Caco-2 (cell line): ENCODE measurements at regions not wholly inside any gene's neighbourhood (a gene's known extent, or its start where the extent isn't known, plus 50 kb on each side); places are given as distances from the start of the nearest gene placed in this dataset.

Experiments
- BruUV-seq: library from RNA; stranded (reverse); fragments of 400-500 nt; replicated peaks from 2 replicates; lab custom pipeline; 2021; lab: Mats Ljungman, UMichigan
- CTCF ChIA-PET: fragments of 300-600 bp; sonication (Branson Sonifier 250); formaldehyde crosslinking; loops from one replicate; lab custom pipeline; 2022; ENCODE audit warnings: antibody characterized with exemption; lab: Charles Lee
- POLR2A ChIA-PET: fragments of 300-600 bp; sonication (Branson Sonifier 250); formaldehyde crosslinking; loops from one replicate; lab custom pipeline; 2022; ENCODE audit warnings: antibody characterized with exemption; lab: Charles Lee
- DNase-seq, 2 experiments: peaks; one replicate each; pipeline versions ENCODE4 v3.0.0 to v3.0.0-alpha.2; 2020 to 2022
- H3K27me3 ChIP-seq: replicated peaks from 2 replicates; pipeline ENCODE4 v1.6.0; 2011; ENCODE audit warnings: low read length; ENCODE audit not compliant: control insufficient read depth, insufficient read depth
- H3K36me3 ChIP-seq: 2 replicates; pipeline ENCODE4 v1.5.1; 2011; ENCODE audit warnings: low read length; ENCODE audit not compliant: control insufficient read depth, insufficient read depth
- H3K4me1 ChIP-seq: fragments of 250-450 bp; sonication (Bioruptor Pico); 2 replicates; pipeline ENCODE4 v1.5.1; 2020; ENCODE audit warnings: mild to moderate bottlenecking
- H3K4me3 ChIP-seq: 2 replicates; pipeline ENCODE4 v1.5.1; 2011; ENCODE audit warnings: low read depth, mild to moderate bottlenecking, control low read depth, low read length
- H3K9me3 ChIP-seq: fragments of 250-450 bp; sonication (Bioruptor Pico); 2 replicates; pipeline ENCODE4 v1.5.1; 2020; ENCODE audit warnings: mild to moderate bottlenecking, moderate library complexity
- H3K27ac Mint-ChIP-seq: one replicate; pipeline ENCODE4 v1.8.0; 2022; ENCODE audit warnings: mixed read lengths; ENCODE audit not compliant: unreplicated experiment
- H3K27me3 Mint-ChIP-seq: one replicate; pipeline ENCODE4 v1.8.0; 2022; ENCODE audit warnings: mixed read lengths; ENCODE audit not compliant: insufficient read depth, unreplicated experiment
- H3K36me3 Mint-ChIP-seq: one replicate; pipeline ENCODE4 v1.8.0; 2022; ENCODE audit warnings: mild to moderate bottlenecking, mixed read lengths; ENCODE audit not compliant: insufficient read depth, unreplicated experiment
- H3K4me1 Mint-ChIP-seq: one replicate; pipeline ENCODE4 v1.8.0; 2022; ENCODE audit warnings: low read depth, mixed read lengths; ENCODE audit not compliant: unreplicated experiment
- H3K4me3 Mint-ChIP-seq: one replicate; pipeline ENCODE4 v1.8.0; 2022; ENCODE audit warnings: mild to moderate bottlenecking, moderate library complexity, mixed read lengths; ENCODE audit not compliant: unreplicated experiment
- H3K9me3 Mint-ChIP-seq: one replicate; pipeline ENCODE4 v1.8.0; 2022; ENCODE audit warnings: mixed read lengths; ENCODE audit not compliant: unreplicated experiment
- intact Hi-C: fragments of 100-400 bp; cut with micrococcal nuclease; formaldehyde crosslinking; loops from one replicate; pipeline ENCODE4 v1.10.0; 2022; ENCODE audit not compliant: unreplicated experiment
- TF ChIP-seq, protein P1 (sequence below), 2 experiments: fragments of 200-600 bp in 1 of 2; IDR thresholded peaks; 1 replicate in 1 of 2; 2 replicates in 1 of 2; pipeline versions ENCODE4 v1.5.1 to v1.8.0; 2011 to 2022; ENCODE audit warnings: antibody characterized with exemption in 1 of 2, control low read depth in 1 of 2, inconsistent platforms in 1 of 2, low read depth in 1 of 2, low read length in 1 of 2, mild to moderate bottlenecking in 1 of 2, moderate library complexity in 1 of 2; ENCODE audit not compliant: insufficient read depth in 1 of 2, severe bottlenecking in 1 of 2, unreplicated experiment in 1 of 2

DNA sequence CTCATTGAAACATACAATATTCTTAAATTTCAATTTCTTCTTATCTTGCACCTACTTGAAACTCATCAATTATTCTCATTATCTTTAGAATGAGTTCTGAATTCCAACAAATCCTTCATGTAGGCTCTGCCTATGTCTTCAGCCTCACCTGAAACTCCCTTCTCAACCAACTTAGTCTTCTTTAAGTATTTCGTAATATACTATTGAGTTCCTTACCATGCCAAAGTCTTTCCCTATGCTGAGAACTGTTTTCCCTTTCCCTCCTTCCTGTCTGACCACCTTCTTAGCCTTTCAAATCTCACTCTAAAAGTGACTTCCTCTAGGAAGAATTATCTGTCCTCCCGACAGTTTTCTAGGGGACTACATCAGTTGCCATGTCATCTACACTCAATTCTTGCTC lies 50.9 kb upstream of the ZFAND5 start:
- H3K4me1 ChIP-seq: no peaks in the 10 kb centered on the region
- no peak for DNase-seq
- TF ChIP-seq, protein P1, sequence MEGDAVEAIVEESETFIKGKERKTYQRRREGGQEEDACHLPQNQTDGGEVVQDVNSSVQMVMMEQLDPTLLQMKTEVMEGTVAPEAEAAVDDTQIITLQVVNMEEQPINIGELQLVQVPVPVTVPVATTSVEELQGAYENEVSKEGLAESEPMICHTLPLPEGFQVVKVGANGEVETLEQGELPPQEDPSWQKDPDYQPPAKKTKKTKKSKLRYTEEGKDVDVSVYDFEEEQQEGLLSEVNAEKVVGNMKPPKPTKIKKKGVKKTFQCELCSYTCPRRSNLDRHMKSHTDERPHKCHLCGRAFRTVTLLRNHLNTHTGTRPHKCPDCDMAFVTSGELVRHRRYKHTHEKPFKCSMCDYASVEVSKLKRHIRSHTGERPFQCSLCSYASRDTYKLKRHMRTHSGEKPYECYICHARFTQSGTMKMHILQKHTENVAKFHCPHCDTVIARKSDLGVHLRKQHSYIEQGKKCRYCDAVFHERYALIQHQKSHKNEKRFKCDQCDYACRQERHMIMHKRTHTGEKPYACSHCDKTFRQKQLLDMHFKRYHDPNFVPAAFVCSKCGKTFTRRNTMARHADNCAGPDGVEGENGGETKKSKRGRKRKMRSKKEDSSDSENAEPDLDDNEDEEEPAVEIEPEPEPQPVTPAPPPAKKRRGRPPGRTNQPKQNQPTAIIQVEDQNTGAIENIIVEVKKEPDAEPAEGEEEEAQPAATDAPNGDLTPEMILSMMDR (IDR thresholded peaks at IDR 0.05; ENCODE audit: insufficient read depth in 1 of 2, low read depth in 1 of 2, low read length in 1 of 2, severe bottlenecking in 1 of 2, unreplicated experiment in 1 of 2): no peak
- no TSS peak for BruUV-seq
- H3K4me1 Mint-ChIP-seq: no peaks in the 10 kb centered on the region
- no peak overlapping the region for H3K4me3 Mint-ChIP-seq
- no peaks in the 10 kb centered on the region for H3K27me3 Mint-ChIP-seq
- no peaks in the 10 kb centered on the region for H3K9me3 Mint-ChIP-seq
- no peak overlapping the region for H3K27ac Mint-ChIP-seq
- H3K36me3 Mint-ChIP-seq: no peaks in the 10 kb centered on the region
- intact Hi-C loops: no loop called here
- no peaks in the 10 kb centered on the region for H3K36me3 ChIP-seq
- H3K4me3 ChIP-seq: no peak overlapping the region
- H3K27me3 ChIP-seq: no peaks in the 10 kb centered on the region
- ChIA-PET POLR2A (no interaction called here), CTCF (no interaction called here)
- H3K9me3 ChIP-seq: no peaks in the 10 kb centered on the region

DNA sequence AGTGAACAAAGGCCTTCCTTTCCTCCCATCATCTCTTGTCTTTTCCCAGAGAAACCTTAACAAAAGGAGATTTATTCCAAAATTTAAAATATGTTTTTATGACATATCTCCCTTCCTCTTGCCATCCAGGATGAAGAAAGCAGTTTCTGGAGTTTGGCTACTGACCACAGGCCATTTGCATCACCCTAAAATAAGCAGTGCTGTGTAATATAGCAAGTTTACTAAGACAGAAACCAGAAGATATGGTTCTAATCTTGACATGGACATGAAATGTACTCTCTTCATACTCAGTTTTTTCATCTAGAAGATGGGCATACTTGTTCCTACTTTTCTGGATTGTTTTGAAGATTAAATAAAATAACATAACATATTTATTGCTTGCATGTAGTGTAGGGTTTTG lies 50.2 kb upstream of the ZFAND5 start:
- H3K4me3 Mint-ChIP-seq: no peak overlapping the region
- H3K9me3 Mint-ChIP-seq: no peaks in the 10 kb centered on the region
- no peak overlapping the region for H3K27ac Mint-ChIP-seq
- TF ChIP-seq, protein P1 (IDR thresholded peaks at IDR 0.05; ENCODE audit: insufficient read depth in 1 of 2, low read depth in 1 of 2, low read length in 1 of 2, severe bottlenecking in 1 of 2, unreplicated experiment in 1 of 2): no peak
- intact Hi-C loops: no loop called here
- Histone ChIP-seq H3K9me3 (no peaks in the 10 kb centered on the region), H3K4me3 (no peak overlapping the region), H3K4me1 (no peaks in the 10 kb centered on the region), H3K36me3 (no peaks in the 10 kb centered on the region), H3K27me3 (no peaks in the 10 kb centered on the region)
- H3K27me3 Mint-ChIP-seq: no peaks in the 10 kb centered on the region
- BruUV-seq: no TSS peak
- H3K4me1 Mint-ChIP-seq: no peaks in the 10 kb centered on the region
- DNase-seq: no peak
- POLR2A ChIA-PET: no interaction called here
- no peaks in the 10 kb centered on the region for H3K36me3 Mint-ChIP-seq
- CTCF ChIA-PET: no interaction called here
